ENCODE measurements at regions not wholly inside any gene's neighbourhood (a gene's known extent, or its start where the extent isn't known, plus 50 kb on each side); places are given as distances from the start of the nearest gene placed in this dataset.

- no peak for TF ChIP-seq ZNF600 (tag by site-specific recombination; IDR thresholded peaks at IDR 0.05)
- no peak for TF ChIP-seq ZNF639 (tag by site-specific recombination; IDR thresholded peaks at IDR 0.05)
- no peak for TF ChIP-seq REST (tag by site-specific recombination; IDR thresholded peaks at IDR 0.05)
- TF ChIP-seq ZNF645 (tag by site-specific recombination; IDR thresholded peaks at IDR 0.05) = no peak
- Histone ChIP-seq H3K4me1 (ENCODE audit: control insufficient read depth, insufficient read depth, low read length) (no peaks in the 10 kb centered on the region), H3K9me3 (ENCODE audit: control insufficient read depth, insufficient read depth, low read depth, low read length) (no peaks in the 10 kb centered on the region), H3K36me3 (ENCODE audit: control insufficient read depth in 2 of 2, insufficient read depth in 1 of 2, low read length in 2 of 2) (no peaks in the 10 kb centered on the region), H3K4me3 (ENCODE audit: low read depth, low read length) (no peak overlapping the region), H3K27ac (ENCODE audit: extremely low read depth, low read depth, low read length) (no peak overlapping the region)
- ChIA-PET CTCF (no interaction called here), POLR2A (no interaction called here)
Observed at GRCh38 chr3:21154911-21155310, 596.1 kb downstream of the ZNF385D start.

- Histone ChIP-seq H3K9me3 (ENCODE audit: control insufficient read depth, insufficient read depth, low read depth, low read length) (no peaks in the 10 kb centered on the region), H3K36me3 (ENCODE audit: control insufficient read depth in 2 of 2, insufficient read depth in 1 of 2, low read length in 2 of 2) (no peaks in the 10 kb centered on the region), H3K4me1 (ENCODE audit: control insufficient read depth, insufficient read depth, low read length) (no peaks in the 10 kb centered on the region), H3K4me3 (ENCODE audit: low read depth, low read length) (no peak overlapping the region), H3K27ac (ENCODE audit: extremely low read depth, low read depth, low read length) (no peak overlapping the region)
- CTCF ChIA-PET = interaction anchor here (0.5 kb wide), 1 partner anchor 51 kb away, joined by 3 read pairs; no protein-coding TSS in a partner anchor
- POLR2A ChIA-PET = no interaction called here
- no peak for TF ChIP-seq ZNF23 (tag by site-specific recombination; IDR thresholded peaks at IDR 0.05; ENCODE audit: borderline replicate concordance)
- TF ChIP-seq PATZ1 (tag by site-specific recombination; IDR thresholded peaks at IDR 0.05) = no peak
- no peak for TF ChIP-seq OSR2 (tag by site-specific recombination; IDR thresholded peaks at IDR 0.05)
- no peak for TF ChIP-seq ZNF138 (tag by site-specific recombination; IDR thresholded peaks at IDR 0.05; ENCODE audit: borderline replicate concordance)
- TF ChIP-seq ZNF366 (tag by site-specific recombination; conservative IDR thresholded peaks at IDR 0.05) = no peak
- no peak for TF ChIP-seq ZNF513 (tag by site-specific recombination; IDR thresholded peaks at IDR 0.05)
- no peak for TF ChIP-seq ZNF184 (tag by site-specific recombination; IDR thresholded peaks at IDR 0.05)
- no peak for TF ChIP-seq ZNF639 (tag by site-specific recombination; IDR thresholded peaks at IDR 0.05)
- no peak for TF ChIP-seq ZNF449 (tag by site-specific recombination; IDR thresholded peaks at IDR 0.05)
- no peak for TF ChIP-seq ZNF621 (tag by site-specific recombination; IDR thresholded peaks at IDR 0.05)
- TF ChIP-seq KLF16 (tag by site-specific recombination; IDR thresholded peaks at IDR 0.05) = no peak
- TF ChIP-seq ZNF155 (tag by site-specific recombination; IDR thresholded peaks at IDR 0.05) = no peak
- TF ChIP-seq ZNF701 (tag by site-specific recombination; IDR thresholded peaks at IDR 0.05) = no peak
- no peak for TF ChIP-seq GLI4 (tag by site-specific recombination; IDR thresholded peaks at IDR 0.05)
- no peak for TF ChIP-seq ZFHX2 (tag by site-specific recombination; conservative IDR thresholded peaks at IDR 0.05)
- no peak for TF ChIP-seq SP2 (tag by site-specific recombination; IDR thresholded peaks at IDR 0.05)
- no peak for TF ChIP-seq HOXA7 (CRISPR knock-in tag; IDR thresholded peaks at IDR 0.05; ENCODE audit: borderline replicate concordance)
Observed at GRCh38 chr3:21152555-21152954, 598.5 kb downstream of the ZNF385D start.
